Brain microvascular endothelial cell (primary cell): ENCODE measurements at regions not wholly inside any gene's neighbourhood (a gene's known extent, or its start where the extent isn't known, plus 50 kb on each side); places are given as distances from the start of the nearest gene placed in this dataset.

ENCODE experiments used
- DNase-seq: peaks from one replicate; pipeline ENCODE4 v3.0.0-alpha.2; 2020
- H3K27ac ChIP-seq: fragments of 250-450 bp; sonication (Bioruptor Pico); 2 replicates; pipeline ENCODE4 v1.5.1; 2020; ENCODE audit warnings: mild to moderate bottlenecking, moderate library complexity
- H3K27me3 ChIP-seq: fragments of 250-450 bp; sonication (Bioruptor Pico); replicated peaks from 2 replicates; pipeline ENCODE4 v1.5.1; 2020; ENCODE audit warnings: mild to moderate bottlenecking
- H3K36me3 ChIP-seq: fragments of 250-450 bp; sonication (Bioruptor Pico); replicated peaks from 2 replicates; pipeline ENCODE4 v1.5.1; 2020; ENCODE audit warnings: mild to moderate bottlenecking
- H3K4me3 ChIP-seq: 2 replicates; pipeline ENCODE4 v1.5.1; 2011; ENCODE audit warnings: low read depth, mild to moderate bottlenecking, control low read depth, low read length, moderate library complexity
- CTCF ChIP-seq: IDR thresholded peaks from 2 replicates; pipeline ENCODE4 v1.5.1; 2011; ENCODE audit warnings: low read depth, mild to moderate bottlenecking, moderate library complexity, low read length, control low read depth, inconsistent platforms; ENCODE audit errors: missing control alignments
- in situ Hi-C: cut with HindIII; loops from 2 replicates; pipeline ENCODE4 v1.10.0; 2017; ENCODE audit warnings: low sequenced_read_pairs, low pct_ligation_motif_present

DNA sequence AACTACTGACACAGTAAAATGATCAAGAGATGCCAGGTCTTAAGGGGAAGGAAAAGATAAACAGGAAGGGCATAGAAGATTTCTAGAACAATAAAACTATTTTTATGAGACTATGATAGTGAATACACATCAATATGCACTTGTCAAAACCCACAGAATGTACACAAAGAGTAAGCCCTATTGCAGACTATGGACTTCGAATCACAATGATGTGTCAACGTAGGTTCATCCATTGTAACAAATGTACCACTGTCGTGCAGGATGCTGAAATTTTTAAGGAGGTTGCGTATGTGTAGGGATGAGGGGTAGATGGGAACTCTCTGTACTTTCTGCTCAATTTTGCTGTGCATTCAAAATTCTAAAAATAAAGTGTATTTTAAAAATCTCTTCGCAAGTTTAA is 171.9 kb downstream of the KLF12 start:
- Histone ChIP-seq H3K27me3 (no peaks in the 10 kb centered on the region), H3K4me3 (no peak overlapping the region), H3K27ac (no peak overlapping the region), H3K36me3 (no peaks in the 10 kb centered on the region)
- in situ Hi-C loops, result no loop called here
- DNase-seq, result no peak
- TF ChIP-seq CTCF, result no peak

DNA sequence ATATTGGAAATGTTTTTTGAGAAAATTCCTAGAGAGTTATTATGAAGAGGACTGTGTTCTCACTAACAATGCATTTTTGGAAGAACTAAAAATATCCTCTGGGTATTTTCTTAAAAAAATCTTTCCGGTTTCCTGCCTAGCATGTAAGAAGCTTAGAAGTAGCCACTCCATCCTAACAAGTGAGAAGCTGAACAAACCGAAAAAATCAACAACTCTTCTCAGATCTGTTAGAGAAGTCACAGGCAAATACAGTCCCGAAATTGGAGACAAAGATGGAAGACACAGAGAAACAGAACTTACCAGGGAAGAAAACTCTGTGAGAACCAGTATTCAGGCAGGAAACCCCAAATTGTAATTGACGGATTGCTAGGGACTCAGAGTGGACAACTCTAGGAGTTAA is 173.0 kb downstream of the KLF12 start:
- TF ChIP-seq CTCF, result no peak
- Histone ChIP-seq H3K36me3 (no peaks in the 10 kb centered on the region), H3K27ac (no peak overlapping the region), H3K4me3 (no peak overlapping the region), H3K27me3 (no peaks in the 10 kb centered on the region)
- no peak for DNase-seq
- in situ Hi-C loops, result no loop called here

DNA sequence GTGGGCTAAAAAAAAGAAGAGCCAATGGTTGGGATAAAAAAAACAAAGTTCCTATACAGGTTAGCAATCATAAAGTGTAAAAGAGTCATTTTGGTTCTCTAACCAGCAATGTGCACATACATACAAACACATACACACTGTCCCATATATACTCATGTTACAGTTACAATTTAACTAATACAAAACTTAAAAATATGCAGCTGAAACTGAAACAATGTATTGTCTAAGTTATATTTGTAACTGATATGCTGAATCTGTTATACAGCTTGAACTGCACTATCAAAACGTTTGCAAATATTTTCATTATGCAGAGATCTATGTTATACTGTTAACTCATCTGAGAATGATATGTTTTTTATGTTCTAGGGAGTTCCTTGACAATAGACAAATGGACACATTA is 173.7 kb downstream of the KLF12 start:
- in situ Hi-C loops, result no loop called here
- DNase-seq, result no peak
- H3K36me3 ChIP-seq, result no peaks in the 10 kb centered on the region
- TF ChIP-seq CTCF, result no peak
- H3K27me3 ChIP-seq, result no peaks in the 10 kb centered on the region
- H3K4me3 ChIP-seq, result no peak overlapping the region
- H3K27ac ChIP-seq, result no peak overlapping the region

DNA sequence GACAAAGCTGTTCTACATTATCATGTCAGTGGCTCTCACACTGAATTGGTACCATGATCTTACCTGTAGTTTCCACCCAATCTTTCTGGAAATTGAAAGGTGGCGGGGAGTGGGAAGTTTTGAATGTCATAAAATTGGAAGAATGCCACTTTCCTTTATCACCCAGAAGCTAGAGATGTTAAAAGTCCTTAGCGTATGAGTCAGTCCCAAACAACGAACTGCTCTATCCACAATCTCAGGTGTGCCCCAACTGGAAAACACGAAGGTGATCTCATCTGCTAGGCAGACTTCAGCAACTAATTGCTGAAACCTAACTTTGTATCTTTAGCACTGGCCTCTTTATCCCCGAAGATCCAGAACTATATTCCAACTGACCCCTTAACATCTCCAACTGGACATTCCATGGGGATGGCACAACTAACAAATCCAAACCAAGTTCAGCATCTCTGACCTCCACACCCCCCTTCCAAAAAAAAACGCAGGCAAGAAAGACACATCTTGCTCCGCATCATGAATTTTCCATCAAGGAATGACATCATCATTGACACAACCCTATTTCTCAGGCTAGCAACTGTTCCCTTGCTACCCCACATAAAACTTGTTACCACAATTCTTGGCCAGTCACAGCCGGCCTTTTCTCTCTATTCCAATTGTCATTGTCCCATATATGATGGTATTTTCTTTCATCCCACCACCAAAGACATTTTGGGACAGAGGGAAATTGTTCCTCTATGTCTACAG is 175.4 kb downstream of the KLF12 start:
- in situ Hi-C loops, result no loop called here

GRCh38 chr13:73957889-73958288 is 176.3 kb downstream of the KLF12 start:
- in situ Hi-C loops, result no loop called here
- no peak for DNase-seq
- TF ChIP-seq CTCF, result no peak
- Histone ChIP-seq H3K4me3 (no peak overlapping the region), H3K27me3 (no peaks in the 10 kb centered on the region), H3K36me3 (no peaks in the 10 kb centered on the region), H3K27ac (no peak overlapping the region)

More for the DNA sequence above, 175.4 kb downstream of the KLF12 start:
- no peak for TF ChIP-seq CTCF
- Histone ChIP-seq H3K27me3 (no peaks in the 10 kb centered on the region), H3K27ac (no peak overlapping the region), H3K36me3 (no peaks in the 10 kb centered on the region), H3K4me3 (no peak overlapping the region)
- no peak for DNase-seq
